Hematopoietic multipotent progenitor cell (in vitro differentiated cells): ENCODE measurements at regions not wholly inside any gene's neighbourhood (a gene's known extent, or its start where the extent isn't known, plus 50 kb on each side); places are given as distances from the start of the nearest gene placed in this dataset.
"Not testable (repeated sequence)": the region's sequence is repeated elsewhere in the genome, so short reads cannot be mapped to it uniquely, and the experiment has no call there.

ENCODE experiments used
- DNase-seq, 3 donors: peaks; one replicate each; pipeline ENCODE4 v3.0.0-alpha.2; 2011 to 2015; ENCODE audit warnings: low read depth in 2 of 3, low spot score in 2 of 3

DNA sequence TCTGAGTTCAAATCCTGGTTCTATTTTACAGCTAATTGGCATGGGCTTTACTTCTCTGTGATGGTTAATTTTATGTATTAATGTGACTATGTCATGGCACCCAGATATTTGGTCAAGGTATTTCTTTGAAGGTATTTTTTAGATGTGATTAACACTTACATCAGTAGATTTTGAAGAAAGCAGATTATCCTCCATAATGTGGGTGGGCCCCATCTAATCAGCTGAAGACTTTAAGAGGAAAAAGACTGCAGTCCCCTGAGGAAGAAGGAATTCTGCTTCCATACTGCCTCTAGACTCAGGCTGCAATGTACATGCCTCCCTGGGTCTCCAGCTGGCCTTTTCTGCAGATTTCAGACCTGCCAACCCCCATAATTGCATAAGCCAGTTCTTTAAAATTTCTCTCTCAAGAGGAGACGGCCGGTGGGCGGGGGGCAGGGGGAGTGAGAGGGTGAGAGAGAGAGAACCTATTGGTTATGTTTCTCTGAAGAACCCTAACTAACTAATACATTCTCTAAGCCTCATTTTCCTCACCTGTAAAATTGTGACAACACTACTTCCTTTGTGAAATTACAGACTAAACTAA, 338.2 kb upstream of the PRDM1 start:
- DNase-seq, result no peak

DNA sequence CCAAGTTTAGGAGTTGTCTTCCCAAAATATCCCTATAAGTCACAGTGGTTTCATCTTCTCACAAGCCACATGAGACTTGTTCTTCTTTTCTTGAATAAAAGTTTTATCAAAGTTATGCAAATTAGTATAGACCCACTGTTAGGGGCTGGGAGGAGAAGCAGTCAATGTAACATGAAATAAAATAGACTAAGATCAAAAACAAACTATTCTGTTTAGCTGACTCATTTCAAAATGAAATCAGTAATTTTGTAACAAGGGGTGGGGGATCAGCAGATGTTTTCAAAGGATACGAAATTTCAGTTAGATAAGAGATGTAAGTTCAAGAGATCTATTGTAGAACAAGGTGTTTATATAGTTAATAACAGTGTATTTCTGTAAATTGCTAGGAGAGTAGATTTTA, 339.6 kb upstream of the PRDM1 start:
- DNase-seq, result peak in 2 of 3 donors; percentile 17 to 60

DNA sequence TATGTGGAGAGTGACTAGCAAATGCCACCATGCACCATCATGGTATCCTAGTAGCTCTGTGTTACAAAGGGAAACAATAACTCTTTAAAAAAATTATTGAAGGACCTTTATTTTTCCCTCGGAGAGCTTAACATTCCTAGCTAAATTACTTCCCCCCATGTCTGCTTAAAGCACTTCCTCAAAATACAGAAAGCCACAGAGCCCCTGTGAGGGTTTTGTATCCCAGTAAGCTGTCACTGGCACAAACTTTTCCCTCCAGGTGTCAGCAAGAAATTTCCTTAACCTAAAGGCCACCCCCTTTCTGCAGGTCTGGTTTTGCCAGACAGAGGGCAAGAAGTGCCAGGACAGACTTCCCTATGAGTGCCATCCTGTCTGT, 340.0 kb upstream of the PRDM1 start:
- peak in 1 of 3 donors; percentile 9 for DNase-seq

- no peak for DNase-seq
Measured at GRCh38 chr6:105745464-105746129, 340.5 kb upstream of the PRDM1 start.

GRCh38 chr6:105744815-105745214, 341.3 kb upstream of the PRDM1 start:
- no peak for DNase-seq

- DNase-seq, result no peak
Measured at GRCh38 chr6:105740946-105741645, 338.2 kb upstream of the PREP start.

DNA sequence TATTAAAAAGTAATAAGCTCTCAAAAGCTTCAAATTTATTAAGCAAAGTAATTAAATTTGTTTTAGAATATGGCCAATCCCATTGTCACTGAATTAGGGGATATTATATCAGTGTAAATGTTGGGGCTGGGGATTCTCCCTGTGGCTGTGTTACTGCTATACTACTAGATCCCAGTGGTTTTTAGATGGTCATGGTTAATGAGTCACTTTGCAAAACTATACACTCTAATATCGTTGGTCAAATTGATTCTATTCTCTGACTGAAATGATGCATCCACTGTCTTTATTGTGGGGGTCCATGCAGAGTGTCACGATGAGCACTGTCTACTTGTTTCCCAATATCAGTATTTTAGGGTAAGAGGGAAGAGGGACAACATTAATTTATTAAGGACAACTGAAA, 336.9 kb upstream of the PREP start:
- DNase-seq, result no peak

- DNase-seq, result peak in 2 of 3 donors; percentile 4 to 46
Measured at GRCh38 chr6:105733556-105734162, 330.8 kb upstream of the PREP start.

GRCh38 chr6:105728995-105729394, 326.1 kb upstream of the PREP start:
- DNase-seq, result no peak

DNA sequence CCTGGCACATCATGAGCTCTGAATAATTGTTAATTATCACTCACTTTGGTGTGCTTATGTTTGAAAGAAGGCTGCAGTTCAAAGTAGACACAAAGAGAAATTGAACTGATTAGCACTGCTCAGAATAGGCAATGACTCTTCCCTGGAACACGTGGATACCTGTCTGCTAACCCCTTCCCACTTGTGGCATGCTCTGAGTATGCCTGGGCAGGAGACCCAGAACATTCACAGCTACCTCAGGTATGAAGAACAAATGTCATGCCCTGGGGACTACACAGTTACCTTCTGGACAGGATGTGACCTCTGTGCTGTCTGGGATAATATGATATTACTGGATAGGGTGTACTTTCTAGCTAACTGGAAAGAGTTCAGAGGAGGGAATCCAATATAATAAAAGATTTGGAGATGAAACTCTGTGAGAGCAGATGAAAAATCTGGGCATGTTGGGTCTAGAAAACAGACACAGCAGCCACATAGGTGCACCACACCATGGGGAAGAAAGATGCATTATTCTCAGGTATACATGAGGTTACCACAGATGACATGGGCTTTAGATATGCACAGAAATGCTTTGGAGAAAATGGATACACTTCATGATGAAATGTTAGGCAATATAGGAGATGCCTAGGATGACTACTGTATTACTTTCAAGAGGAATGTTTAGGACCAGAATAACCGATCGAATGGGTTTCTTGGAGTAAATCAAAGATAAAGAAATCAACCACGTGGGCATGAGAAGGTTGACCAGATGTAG, 324.2 kb upstream of the PREP start:
- DNase-seq, result no peak

- DNase-seq, result no peak
Measured at GRCh38 chr6:105714846-105715245, 312.0 kb upstream of the PREP start.

DNA sequence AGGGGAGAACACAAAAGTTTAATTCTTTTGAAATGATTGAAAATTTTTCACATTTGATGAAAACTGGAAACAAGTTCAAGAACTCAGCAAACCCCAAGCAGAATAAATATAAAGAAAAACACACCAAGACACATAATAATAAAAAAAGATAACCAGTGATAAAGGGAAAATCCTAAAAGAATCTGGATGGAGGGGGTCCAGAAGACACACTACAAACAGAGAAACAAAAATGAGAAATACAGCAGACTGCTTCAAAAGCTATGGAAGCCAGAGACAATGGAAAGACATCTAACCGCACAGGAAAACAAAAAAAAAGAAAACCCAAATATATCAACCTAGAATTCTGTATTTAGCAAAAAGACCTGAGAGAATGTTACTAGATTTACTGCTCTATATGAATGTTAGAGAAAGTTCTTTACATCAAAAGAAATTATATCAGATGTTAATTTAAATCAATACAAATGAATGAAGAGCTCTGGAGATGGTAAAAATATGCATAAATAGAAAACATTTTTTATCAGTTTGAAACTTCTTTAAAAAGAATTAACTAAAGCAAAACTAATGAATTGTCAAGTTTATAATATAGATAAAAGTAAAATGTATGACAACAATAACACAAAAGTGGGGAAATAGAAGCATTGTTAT, 310.7 kb upstream of the PREP start:
- peak in 1 of 3 donors; percentile 6 for DNase-seq

DNA sequence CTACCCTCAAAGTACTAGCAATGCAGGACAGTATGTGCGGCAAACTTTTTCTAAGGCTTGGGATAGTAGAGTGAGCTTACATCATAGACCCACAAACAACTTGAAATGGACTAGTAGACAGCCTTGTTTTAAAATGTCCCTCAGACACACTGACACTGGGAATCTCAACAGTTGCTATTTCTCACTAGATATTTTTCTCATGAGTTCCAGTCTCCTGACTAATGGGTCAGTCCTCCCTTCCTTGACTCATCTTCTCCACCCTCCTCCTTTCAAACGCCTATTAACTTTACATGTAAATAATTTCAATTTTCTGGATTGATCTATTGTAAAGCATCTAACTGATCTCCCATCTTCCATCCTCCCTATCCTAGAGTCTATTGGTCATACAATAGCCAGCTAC, 308.3 kb upstream of the PREP start:
- no peak for DNase-seq

GRCh38 chr6:105705608-105706007, 302.7 kb upstream of the PREP start:
- no peak for DNase-seq

DNA sequence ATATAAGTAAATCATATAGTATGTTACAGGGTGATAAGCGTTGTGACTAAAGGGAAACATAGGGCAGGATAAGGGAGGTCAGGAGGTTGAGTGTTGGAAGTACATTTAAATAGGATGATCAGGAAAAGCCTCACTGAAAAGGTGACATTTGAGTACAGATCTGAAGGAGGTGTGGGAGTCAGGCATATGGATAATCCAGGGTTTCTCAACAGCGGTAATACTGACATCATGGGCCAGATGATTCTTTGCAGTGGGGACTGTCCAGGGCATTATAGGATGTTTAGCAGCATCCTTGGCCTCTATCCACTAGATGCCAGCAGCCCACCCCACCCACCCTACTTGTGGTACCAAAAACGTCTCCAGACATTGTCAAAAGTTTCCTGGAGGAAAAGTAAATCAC, 292.6 kb upstream of the PREP start:
- DNase-seq, result no peak

DNA sequence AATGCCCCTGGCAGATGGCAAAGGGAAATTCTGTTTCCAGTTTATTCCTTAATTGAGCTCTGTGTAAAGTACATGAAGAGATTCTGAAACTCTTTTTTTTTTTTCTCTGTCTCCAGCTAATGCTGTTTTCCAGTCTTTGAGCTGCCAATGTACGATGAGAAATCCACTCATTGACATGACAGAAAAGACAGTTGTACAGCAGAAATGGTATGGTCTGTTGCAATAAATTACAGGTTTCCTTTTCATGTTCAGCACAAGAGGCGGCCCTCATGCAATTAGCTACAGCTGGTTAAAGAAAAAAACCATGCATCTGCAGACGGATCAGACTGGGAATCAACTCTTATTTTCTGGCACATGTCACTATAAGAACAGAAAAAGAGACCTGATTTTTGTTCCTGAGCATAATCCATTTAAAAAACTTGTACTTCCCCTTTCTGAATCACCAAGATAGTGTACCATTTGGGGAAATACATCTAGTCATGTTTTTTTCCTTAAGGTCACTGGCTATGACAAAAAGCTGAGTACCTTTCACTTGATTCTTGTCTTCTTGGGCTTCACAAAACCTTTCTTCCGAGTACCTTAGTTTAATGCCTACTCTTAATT, 289.8 kb upstream of the PREP start:
- DNase-seq, result peak in 2 of 3 donors; percentile 6 to 50

DNA sequence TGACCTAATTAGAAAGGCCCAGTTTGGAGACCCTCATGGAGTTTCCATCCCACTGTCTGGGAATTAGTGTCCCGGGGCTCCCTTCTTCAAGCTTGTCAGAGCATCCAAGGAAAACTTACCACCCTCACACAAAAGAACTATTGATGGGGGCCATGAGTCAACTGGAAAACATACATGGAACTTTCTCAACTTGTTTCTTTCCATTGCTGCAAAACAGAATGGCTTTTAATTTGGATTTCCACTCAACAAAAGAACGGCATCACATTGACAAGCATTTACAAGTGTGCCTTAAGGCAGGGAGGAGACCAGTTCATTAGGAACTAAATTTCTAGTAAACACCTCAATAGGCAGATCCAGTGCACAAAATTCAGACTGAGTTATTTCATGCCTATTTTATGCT, 289.1 kb upstream of the PREP start:
- no peak for DNase-seq

DNA sequence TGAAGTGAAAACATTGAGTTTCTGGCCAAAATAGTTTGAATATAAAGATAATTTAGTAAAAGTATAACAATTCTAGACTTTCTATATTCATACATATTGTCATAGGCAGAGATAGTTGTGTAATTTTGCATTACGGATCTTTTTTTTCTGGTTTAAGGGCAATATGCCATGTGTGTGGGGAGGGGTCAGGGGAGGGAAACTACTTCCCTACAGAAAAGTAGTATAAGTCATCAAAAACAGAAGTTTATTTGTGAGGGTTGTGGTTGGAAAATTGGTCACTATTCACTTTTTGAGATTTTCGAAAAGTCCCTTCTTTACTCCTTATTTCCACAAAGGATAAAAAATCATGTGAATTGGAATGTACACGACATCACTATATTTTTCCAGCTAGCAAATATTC, 288.2 kb upstream of the PREP start:
- no peak for DNase-seq

DNA sequence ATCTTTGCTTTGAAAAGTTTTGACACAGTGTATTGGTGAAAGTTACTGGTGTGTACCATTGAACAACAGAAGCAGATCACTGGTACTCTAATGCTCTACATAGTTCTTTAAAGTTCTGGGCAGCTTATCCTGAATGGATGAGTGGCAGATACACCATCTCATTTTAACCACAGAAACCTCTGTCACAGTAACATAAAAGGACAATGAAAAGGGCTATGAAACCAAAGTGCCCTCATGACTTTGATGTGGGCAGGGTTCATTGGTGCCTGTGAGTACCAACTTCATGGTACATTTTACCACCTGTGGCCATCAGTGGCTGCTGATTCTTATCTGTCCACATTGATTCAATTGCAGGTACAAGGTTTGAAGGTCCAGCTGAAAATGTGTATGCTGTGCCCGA, 285.7 kb upstream of the PREP start:
- DNase-seq, result no peak

DNA sequence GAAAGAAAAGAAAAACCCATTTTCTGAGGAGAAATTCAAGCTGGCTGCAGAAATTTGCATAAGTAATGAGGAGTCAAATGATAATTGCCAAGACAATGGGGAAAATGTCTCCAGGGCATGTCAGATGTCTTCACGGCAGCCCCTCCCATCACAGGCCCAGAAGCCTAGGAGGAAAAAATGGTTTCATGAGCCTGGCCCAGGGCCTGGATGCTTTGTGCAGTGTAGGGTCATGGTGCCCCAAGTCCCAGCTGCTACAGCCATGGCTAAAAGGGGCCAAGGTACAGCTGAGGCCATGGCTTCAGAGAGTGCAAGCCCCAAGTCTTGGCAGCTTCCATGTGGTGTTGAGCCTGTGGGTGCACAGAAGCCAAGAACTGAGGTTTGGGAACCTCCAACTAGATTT, 283.9 kb upstream of the PREP start:
- DNase-seq, result not testable (repeated sequence)
